OCI-LY3 (cell line): ENCODE measurements at regions not wholly inside any gene's neighbourhood (a gene's known extent, or its start where the extent isn't known, plus 50 kb on each side); places are given as distances from the start of the nearest gene placed in this dataset.

Experiments
- EZH2phosphoT487 ChIP-seq: fragments of 200-600 bp; shearing (Covaris generic); IDR thresholded peaks from 2 replicates; pipeline ENCODE4 v1.6.1; 2018; ENCODE audit warnings: antibody characterized with exemption, mixed run types, low read depth
- TF ChIP-seq, protein P1 (sequence below): fragments of 200-600, 300-600 bp; sonication (generic); IDR thresholded peaks from 2 replicates; pipeline ENCODE4 v1.5.1; 2014; ENCODE audit warnings: antibody characterized with exemption, low read length, low read depth

DNA sequence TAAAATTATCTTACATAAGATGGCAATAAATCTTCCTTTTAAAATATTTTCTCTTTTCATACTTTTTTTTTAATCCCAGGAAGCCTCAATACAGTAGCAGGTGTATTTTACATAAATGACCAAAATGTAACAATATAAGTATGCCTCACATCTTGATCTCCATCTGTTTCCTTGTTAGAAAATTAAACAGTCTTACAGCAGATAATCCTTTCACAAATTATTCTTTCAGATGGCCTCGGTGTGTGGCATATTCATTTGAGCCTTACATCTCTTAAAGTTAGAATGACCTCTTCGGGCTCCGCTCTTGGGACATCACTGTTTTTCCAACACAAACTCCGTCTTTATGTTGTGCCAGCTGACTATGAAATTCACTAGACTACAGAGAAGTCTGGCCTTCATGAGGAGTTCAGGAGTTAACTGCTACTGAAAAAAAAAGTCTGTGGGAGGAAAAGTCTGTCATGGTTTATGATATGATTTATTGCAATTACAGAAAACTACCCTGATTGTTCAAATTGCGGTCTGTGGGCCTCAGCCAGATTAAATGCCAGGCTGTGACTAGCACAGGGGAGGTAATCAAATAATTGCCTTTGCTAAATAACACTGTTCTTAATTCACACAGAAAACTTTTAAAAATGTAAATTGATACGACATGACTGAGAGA is 292.9 kb upstream of the PUM3 start:
- TF ChIP-seq, protein P1, sequence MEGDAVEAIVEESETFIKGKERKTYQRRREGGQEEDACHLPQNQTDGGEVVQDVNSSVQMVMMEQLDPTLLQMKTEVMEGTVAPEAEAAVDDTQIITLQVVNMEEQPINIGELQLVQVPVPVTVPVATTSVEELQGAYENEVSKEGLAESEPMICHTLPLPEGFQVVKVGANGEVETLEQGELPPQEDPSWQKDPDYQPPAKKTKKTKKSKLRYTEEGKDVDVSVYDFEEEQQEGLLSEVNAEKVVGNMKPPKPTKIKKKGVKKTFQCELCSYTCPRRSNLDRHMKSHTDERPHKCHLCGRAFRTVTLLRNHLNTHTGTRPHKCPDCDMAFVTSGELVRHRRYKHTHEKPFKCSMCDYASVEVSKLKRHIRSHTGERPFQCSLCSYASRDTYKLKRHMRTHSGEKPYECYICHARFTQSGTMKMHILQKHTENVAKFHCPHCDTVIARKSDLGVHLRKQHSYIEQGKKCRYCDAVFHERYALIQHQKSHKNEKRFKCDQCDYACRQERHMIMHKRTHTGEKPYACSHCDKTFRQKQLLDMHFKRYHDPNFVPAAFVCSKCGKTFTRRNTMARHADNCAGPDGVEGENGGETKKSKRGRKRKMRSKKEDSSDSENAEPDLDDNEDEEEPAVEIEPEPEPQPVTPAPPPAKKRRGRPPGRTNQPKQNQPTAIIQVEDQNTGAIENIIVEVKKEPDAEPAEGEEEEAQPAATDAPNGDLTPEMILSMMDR, result no peak
- no peak for TF ChIP-seq EZH2phosphoT487
